H1 (cell line): ENCODE measurements at regions not wholly inside any gene's neighbourhood (a gene's known extent, or its start where the extent isn't known, plus 50 kb on each side); places are given as distances from the start of the nearest gene placed in this dataset.

Experiments used
- CBX8 ChIP-seq: fragments of 300-800, 300-1000 bp; sonication (generic); IDR thresholded peaks from 2 replicates; pipeline ENCODE4 v1.7.1; 2016; ENCODE audit warnings: low read depth, low read length, borderline replicate concordance
- KDM1A ChIP-seq: fragments of 200-600, 300-600 bp; sonication (generic); IDR thresholded peaks from 2 replicates; pipeline ENCODE4 v1.7.1; 2016; ENCODE audit warnings: mild to moderate bottlenecking, low read length, borderline replicate concordance
- MAFK ChIP-seq: IDR thresholded peaks from 2 replicates; pipeline ENCODE4 v1.6.1; 2012; ENCODE audit warnings: low read depth, mild to moderate bottlenecking, improper control_type of control experiment, low read length
- POLR2AphosphoS5 ChIP-seq: IDR thresholded peaks from 2 replicates; pipeline ENCODE4 v1.6.1; 2011; ENCODE audit warnings: low read depth, low read length
- POU5F1 ChIP-seq: IDR thresholded peaks from 2 replicates; pipeline ENCODE4 v1.6.1; 2011; ENCODE audit warnings: low read depth, mild to moderate bottlenecking, low read length, moderate library complexity
- SAP30 ChIP-seq: fragments of 300-600 bp; sonication (generic); IDR thresholded peaks from 2 replicates; pipeline ENCODE4 v1.7.1; 2012; ENCODE audit warnings: low read length, moderate library complexity, mild to moderate bottlenecking, inconsistent platforms; ENCODE audit not compliant: insufficient read depth, insufficient replicate concordance
- TF ChIP-seq, protein P1 (sequence below): fragments of 300-600 bp; sonication (generic); IDR thresholded peaks from 2 replicates; pipeline ENCODE4 v1.7.1; 2012; ENCODE audit warnings: low read length, moderate library complexity, mild to moderate bottlenecking, inconsistent platforms; ENCODE audit not compliant: insufficient replicate concordance

- TF ChIP-seq SAP30 (no peak), CBX8 (no peak), POLR2AphosphoS5 (no peak), POU5F1 (no peak), MAFK (no peak), KDM1A (no peak)
- TF ChIP-seq, protein P1, sequence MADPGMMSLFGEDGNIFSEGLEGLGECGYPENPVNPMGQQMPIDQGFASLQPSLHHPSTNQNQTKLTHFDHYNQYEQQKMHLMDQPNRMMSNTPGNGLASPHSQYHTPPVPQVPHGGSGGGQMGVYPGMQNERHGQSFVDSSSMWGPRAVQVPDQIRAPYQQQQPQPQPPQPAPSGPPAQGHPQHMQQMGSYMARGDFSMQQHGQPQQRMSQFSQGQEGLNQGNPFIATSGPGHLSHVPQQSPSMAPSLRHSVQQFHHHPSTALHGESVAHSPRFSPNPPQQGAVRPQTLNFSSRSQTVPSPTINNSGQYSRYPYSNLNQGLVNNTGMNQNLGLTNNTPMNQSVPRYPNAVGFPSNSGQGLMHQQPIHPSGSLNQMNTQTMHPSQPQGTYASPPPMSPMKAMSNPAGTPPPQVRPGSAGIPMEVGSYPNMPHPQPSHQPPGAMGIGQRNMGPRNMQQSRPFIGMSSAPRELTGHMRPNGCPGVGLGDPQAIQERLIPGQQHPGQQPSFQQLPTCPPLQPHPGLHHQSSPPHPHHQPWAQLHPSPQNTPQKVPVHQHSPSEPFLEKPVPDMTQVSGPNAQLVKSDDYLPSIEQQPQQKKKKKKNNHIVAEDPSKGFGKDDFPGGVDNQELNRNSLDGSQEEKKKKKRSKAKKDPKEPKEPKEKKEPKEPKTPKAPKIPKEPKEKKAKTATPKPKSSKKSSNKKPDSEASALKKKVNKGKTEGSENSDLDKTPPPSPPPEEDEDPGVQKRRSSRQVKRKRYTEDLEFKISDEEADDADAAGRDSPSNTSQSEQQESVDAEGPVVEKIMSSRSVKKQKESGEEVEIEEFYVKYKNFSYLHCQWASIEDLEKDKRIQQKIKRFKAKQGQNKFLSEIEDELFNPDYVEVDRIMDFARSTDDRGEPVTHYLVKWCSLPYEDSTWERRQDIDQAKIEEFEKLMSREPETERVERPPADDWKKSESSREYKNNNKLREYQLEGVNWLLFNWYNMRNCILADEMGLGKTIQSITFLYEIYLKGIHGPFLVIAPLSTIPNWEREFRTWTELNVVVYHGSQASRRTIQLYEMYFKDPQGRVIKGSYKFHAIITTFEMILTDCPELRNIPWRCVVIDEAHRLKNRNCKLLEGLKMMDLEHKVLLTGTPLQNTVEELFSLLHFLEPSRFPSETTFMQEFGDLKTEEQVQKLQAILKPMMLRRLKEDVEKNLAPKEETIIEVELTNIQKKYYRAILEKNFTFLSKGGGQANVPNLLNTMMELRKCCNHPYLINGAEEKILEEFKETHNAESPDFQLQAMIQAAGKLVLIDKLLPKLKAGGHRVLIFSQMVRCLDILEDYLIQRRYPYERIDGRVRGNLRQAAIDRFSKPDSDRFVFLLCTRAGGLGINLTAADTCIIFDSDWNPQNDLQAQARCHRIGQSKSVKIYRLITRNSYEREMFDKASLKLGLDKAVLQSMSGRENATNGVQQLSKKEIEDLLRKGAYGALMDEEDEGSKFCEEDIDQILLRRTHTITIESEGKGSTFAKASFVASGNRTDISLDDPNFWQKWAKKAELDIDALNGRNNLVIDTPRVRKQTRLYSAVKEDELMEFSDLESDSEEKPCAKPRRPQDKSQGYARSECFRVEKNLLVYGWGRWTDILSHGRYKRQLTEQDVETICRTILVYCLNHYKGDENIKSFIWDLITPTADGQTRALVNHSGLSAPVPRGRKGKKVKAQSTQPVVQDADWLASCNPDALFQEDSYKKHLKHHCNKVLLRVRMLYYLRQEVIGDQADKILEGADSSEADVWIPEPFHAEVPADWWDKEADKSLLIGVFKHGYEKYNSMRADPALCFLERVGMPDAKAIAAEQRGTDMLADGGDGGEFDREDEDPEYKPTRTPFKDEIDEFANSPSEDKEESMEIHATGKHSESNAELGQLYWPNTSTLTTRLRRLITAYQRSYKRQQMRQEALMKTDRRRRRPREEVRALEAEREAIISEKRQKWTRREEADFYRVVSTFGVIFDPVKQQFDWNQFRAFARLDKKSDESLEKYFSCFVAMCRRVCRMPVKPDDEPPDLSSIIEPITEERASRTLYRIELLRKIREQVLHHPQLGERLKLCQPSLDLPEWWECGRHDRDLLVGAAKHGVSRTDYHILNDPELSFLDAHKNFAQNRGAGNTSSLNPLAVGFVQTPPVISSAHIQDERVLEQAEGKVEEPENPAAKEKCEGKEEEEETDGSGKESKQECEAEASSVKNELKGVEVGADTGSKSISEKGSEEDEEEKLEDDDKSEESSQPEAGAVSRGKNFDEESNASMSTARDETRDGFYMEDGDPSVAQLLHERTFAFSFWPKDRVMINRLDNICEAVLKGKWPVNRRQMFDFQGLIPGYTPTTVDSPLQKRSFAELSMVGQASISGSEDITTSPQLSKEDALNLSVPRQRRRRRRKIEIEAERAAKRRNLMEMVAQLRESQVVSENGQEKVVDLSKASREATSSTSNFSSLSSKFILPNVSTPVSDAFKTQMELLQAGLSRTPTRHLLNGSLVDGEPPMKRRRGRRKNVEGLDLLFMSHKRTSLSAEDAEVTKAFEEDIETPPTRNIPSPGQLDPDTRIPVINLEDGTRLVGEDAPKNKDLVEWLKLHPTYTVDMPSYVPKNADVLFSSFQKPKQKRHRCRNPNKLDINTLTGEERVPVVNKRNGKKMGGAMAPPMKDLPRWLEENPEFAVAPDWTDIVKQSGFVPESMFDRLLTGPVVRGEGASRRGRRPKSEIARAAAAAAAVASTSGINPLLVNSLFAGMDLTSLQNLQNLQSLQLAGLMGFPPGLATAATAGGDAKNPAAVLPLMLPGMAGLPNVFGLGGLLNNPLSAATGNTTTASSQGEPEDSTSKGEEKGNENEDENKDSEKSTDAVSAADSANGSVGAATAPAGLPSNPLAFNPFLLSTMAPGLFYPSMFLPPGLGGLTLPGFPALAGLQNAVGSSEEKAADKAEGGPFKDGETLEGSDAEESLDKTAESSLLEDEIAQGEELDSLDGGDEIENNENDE, result no peak
These were observed 71.4 kb downstream of the ISG20 start (continued) for GRCh38 chr15:88710027-88710715.
